HG02678 (cell line): ENCODE measurements at regions not wholly inside any gene's neighbourhood (a gene's known extent, or its start where the extent isn't known, plus 50 kb on each side); places are given as distances from the start of the nearest gene placed in this dataset.
"Not testable (repeated sequence)": the region's sequence is repeated elsewhere in the genome, so short reads cannot be mapped to it uniquely, and the experiment has no call there.

Experiments used
- ATAC-seq: cut with Tn5 transposase; IDR thresholded peaks from one replicate; pipeline ENCODE4 v1.9.1; 2021; ENCODE audit warnings: mild to moderate bottlenecking, moderate library complexity; ENCODE audit not compliant: unreplicated experiment

GRCh38 chr12:131287015-131287937 is 333.6 kb downstream of the ADGRD1 start:
- no peak for ATAC-seq

- ATAC-seq, result no peak
Measured at GRCh38 chr12:131287938-131288764, 334.4 kb downstream of the ADGRD1 start.

DNA sequence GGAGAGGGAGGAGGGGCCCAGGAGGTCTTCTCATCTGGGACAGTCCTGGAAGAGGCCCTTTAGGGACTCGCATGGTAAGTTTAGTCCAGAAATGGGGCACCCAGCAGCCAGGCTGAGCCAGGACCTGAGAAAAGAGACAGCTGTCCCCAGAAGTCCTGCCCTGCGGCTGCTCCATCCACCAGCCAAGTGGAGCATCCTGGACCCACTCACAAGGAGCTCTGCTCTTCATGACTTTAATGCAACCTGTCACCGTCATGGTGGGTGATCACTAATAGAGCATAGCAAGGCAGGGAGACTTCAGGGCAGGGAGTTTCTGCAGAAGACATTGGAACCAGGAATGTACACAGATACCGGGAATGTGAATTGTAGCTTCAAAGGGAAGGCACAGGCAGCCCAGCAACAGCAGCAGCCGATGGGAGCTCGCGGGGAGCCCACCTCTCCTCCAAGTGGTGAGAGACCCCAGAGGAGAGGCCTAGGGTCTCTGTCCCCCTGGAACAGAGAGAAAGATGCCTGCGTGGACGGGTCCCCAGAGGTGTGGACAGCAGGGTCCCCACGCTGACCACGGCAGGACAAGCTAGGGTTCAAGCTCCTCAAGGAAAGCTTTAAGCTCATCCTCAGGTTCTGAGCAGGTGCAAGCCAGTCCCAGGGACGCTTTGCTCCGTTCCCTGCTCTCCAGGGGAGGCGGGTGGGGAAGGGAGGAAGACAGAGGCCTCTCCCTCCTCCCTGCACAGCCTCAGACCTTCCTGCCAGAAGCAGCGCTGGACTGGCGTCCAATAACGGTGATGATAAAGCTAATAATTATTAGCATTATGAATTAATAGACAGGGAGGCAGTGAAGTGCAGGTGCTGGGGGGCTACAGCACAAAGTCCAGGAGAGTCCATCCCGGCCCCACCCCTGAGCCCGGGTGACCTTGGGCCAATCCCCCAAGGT is 335.3 kb downstream of the ADGRD1 start:
- not testable (repeated sequence) for ATAC-seq

GRCh38 chr12:131289807-131290206 is 336.1 kb downstream of the ADGRD1 start:
- ATAC-seq, result not testable (repeated sequence)

DNA sequence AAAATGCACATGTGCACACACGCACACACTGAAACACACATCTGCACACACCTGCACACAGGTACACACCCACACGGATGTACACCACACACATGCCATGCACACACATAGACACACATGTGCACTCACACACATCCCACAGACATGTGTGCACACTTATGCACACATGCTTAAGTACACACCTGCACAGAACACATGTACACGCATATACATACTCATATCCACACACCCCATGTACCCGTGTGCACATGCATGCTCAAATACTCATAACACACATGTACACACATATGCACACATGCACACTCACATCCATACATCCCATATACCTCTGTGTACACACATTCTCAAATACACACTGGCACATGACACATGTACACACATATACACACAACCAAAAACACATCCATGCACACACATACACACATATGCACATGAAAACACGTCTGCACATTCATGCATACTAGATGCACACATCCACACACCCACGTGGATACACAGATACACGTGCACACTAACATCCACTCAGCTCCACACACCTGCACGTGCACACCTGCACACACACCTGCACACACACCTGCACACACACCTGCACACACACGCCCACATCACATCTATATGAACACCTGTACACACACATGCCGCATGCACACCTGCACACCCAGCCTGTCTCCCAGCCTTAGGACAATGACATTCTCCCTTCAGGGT is 336.7 kb downstream of the ADGRD1 start:
- ATAC-seq, result no peak

DNA sequence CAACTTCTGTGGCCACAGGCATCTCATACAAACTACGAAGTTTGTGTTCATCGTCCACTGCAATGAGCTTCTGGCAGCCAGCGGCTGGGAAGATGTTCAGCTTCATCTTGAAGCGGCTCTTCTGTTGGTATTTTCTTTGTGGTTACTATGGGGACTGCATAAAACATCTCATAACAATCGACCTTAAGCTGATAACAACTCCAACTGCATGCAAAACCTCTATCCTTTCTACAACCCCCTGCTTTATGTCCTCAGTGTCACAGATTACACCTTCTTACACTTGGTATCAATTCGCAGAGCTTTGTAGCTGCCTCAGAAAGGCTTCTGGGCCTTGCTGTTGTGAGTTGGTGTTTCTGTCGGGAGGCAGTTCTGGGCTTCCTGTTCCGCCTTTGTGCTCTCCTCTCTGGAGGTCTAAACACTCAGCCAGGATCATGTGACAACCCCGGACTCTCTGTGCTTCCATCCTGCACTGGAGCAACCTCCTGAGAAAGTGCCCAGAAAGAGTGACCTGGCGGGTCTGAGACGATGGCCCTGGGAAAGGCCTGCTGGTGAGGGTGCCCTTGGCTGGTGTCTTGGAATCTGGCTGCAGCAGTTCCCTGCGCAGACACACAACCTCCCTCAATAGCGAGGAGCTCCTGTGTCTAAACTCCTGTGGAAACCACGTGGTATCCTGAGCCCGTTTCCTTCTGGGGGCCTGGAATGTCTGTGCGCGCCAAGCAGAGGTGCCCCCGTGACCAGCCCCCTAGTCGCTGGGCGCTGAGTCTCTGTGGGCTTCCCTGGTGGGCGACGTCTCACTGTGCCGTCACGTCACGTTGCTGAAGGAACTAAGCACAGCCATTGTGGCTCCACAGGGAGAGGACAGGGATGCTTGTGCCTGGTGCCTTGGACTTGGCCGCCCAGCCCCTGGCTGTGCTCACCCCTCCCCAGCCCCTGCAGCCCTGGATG is 339.6 kb downstream of the ADGRD1 start:
- ATAC-seq, result not testable (repeated sequence)

DNA sequence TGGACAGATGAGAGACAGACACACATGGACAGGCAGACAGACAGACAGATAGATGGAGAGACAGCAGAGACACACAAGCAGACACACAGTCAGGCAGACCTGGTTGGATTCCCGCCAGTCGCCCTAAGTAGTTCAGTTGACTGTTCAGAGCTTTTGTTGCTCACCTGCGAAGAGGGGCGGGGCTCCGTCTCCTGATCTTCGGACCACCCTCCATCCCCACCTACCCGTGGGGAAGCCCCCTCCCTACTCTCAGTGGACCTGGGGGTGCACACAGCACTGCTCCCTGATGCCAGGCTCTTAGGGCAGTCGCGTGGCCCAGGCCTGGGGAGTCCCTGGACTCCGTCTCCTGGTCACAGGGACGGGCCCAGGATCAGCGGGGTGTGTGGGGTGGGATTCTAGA is 341.0 kb downstream of the ADGRD1 start:
- not testable (repeated sequence) for ATAC-seq

DNA sequence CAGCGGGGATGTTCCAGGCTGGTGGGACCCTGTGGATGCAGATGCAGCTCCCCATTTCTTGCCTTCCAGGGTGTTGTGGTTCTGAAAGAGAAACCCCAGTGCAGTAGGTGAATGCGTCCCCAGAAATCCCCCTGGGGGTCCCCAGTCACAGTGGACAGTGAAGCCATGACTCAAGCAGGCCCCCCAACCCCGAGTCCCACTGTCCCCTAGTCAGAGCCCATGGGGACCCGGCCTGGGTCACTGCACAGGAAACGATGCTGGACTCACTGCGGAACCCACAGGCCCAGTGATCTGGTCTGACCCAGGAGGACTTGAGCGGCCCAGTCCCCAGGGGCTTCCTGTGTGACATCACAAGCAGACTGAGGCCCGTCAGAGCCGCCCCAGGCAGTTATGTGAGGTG is 341.4 kb downstream of the ADGRD1 start:
- not testable (repeated sequence) for ATAC-seq

- ATAC-seq, result not testable (repeated sequence)
Measured at GRCh38 chr12:131295559-131295958, 341.9 kb downstream of the ADGRD1 start.

- ATAC-seq, result not testable (repeated sequence)
Measured at GRCh38 chr12:131296136-131296535, 342.4 kb downstream of the ADGRD1 start.

- ATAC-seq, result not testable (repeated sequence)
Measured at GRCh38 chr12:131296651-131297050, 342.9 kb downstream of the ADGRD1 start.

GRCh38 chr12:131298526-131299369 is 345.0 kb downstream of the ADGRD1 start:
- not testable (repeated sequence) for ATAC-seq

- ATAC-seq, result not testable (repeated sequence)
Measured at GRCh38 chr12:131299370-131299701, 345.6 kb downstream of the ADGRD1 start.

GRCh38 chr12:131303576-131303975 is 349.9 kb downstream of the ADGRD1 start:
- not testable (repeated sequence) for ATAC-seq

DNA sequence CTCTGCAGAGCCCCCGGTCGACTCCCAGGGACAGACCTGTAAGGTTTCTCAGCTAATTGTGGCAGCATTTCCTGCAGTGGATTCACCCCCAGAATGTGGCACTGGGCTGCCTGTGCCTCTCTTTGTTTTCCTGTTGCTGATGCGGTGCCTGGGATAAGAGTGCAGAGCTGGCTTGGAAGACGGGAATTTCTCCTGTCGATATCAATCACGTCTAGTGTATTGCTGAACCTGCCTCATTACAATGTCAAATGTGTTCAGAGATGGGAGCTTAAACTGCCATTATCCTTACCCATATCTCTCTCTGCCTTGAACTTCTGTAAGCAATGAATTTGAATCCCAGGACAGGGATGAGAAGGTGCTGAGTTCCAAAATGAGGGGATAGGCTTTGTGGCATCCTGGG is 350.9 kb downstream of the ADGRD1 start:
- not testable (repeated sequence) for ATAC-seq

- ATAC-seq, result no peak
Measured at GRCh38 chr12:131309700-131310099, 356.0 kb downstream of the ADGRD1 start.

DNA sequence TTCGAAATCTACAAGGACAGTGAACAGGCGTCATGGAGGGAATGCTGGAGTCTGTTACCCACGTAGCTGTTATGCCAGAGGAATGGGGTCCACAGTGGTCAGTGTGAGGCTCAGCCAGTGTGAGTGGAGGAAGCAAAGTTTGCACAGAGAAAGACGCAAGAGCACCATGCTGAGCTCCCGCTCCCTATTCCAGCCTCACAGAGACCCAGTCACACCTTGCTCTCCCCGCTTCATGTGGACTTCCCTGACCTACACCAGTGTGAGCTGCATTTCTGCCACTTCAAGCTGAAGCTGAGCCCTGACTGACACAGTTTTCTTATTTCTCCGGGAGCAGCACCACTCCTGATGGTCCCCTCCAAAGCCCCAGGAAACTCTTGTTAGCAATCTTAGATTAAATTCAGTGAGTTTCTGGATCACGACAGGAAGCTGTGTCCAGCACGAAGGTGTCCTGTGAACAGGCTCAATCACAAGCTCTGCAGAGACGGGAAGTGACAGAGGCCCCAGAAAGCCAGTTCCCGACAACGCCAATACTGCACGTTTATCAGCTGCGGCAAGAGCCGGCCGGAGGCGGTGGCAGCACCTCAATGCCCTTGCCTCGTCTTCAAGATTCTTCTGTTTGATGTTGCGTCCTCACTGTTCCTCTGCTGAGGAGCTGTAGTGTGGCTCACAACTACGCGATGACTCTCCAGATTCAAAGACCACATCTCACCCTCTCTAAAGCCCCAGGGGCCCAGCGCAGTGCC is 356.7 kb downstream of the ADGRD1 start:
- not testable (repeated sequence) for ATAC-seq
